ENCODE measurements at regions not wholly inside any gene's neighbourhood (a gene's known extent, or its start where the extent isn't known, plus 50 kb on each side); places are given as distances from the start of the nearest gene placed in this dataset.

DNA sequence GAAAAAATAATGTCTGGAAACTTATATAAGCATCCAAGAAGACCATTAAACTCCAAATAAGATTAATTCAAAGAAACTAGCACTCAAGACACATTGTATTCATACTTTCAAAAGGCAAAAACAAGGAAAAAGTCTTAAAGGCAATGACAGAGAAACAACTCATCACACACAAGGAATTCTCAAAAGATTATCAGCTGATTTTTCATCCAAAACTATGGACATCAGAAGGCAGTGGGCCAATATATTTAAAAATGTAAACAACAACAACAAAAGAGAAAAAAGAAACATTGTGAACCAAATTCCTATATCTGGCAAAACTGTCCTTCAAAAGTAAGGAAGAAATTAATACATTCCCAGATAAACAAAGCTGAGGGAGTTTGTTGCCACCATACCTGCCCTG lies 711.4 kb upstream of the GALNTL6 start:
- TF ChIP-seq, protein P1, sequence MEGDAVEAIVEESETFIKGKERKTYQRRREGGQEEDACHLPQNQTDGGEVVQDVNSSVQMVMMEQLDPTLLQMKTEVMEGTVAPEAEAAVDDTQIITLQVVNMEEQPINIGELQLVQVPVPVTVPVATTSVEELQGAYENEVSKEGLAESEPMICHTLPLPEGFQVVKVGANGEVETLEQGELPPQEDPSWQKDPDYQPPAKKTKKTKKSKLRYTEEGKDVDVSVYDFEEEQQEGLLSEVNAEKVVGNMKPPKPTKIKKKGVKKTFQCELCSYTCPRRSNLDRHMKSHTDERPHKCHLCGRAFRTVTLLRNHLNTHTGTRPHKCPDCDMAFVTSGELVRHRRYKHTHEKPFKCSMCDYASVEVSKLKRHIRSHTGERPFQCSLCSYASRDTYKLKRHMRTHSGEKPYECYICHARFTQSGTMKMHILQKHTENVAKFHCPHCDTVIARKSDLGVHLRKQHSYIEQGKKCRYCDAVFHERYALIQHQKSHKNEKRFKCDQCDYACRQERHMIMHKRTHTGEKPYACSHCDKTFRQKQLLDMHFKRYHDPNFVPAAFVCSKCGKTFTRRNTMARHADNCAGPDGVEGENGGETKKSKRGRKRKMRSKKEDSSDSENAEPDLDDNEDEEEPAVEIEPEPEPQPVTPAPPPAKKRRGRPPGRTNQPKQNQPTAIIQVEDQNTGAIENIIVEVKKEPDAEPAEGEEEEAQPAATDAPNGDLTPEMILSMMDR (IDR thresholded peaks at IDR 0.05): no peak
- no peak for TF ChIP-seq POLR2A (IDR thresholded peaks at IDR 0.05)

Data from body of pancreas (tissue), 4 donors.